ENCODE measurements at regions not wholly inside any gene's neighbourhood (a gene's known extent, or its start where the extent isn't known, plus 50 kb on each side); places are given as distances from the start of the nearest gene placed in this dataset.

DNA sequence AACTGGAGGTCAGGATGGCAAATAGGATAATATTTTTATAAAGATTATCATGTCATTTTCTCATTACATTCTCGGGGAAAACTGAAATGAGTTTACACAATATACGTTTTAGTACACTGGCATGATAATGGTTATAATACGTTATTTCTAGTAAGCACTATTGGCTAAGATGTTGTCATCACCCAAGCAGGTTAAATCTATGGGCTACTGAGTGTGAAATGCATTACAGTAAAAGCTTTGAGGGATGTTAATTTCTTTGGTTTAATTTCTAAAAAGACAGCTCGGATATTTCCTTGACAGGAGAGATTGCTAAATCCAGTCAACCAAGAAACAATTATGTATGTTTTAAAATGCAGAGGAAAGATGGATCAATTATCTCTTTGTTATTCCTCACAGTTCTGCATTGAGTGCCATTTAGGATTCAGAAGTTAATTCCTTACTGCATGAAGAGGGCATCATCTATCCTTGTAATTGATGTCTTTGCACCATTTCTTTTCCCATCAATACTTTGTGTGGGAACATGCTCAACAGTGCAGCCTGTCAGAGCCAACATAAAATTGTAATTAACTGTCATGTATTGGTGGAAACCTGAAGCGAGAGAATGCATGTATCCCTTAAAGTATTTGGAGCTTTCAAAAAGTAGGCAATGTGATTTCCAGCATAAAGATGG, 222.4 kb upstream of the ZP4 start:
- TF ChIP-seq, protein P1, sequence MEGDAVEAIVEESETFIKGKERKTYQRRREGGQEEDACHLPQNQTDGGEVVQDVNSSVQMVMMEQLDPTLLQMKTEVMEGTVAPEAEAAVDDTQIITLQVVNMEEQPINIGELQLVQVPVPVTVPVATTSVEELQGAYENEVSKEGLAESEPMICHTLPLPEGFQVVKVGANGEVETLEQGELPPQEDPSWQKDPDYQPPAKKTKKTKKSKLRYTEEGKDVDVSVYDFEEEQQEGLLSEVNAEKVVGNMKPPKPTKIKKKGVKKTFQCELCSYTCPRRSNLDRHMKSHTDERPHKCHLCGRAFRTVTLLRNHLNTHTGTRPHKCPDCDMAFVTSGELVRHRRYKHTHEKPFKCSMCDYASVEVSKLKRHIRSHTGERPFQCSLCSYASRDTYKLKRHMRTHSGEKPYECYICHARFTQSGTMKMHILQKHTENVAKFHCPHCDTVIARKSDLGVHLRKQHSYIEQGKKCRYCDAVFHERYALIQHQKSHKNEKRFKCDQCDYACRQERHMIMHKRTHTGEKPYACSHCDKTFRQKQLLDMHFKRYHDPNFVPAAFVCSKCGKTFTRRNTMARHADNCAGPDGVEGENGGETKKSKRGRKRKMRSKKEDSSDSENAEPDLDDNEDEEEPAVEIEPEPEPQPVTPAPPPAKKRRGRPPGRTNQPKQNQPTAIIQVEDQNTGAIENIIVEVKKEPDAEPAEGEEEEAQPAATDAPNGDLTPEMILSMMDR (IDR thresholded peaks at IDR 0.05; ENCODE audit: low read depth, low read length): no peak
- no peak for DNase-seq (ENCODE audit: low read depth in 2 of 2)
- no peak overlapping the region for H3K4me3 ChIP-seq (replicated peaks in 1 of 2; ENCODE audit: low read depth in 2 of 2, low read length in 2 of 2)

DNA sequence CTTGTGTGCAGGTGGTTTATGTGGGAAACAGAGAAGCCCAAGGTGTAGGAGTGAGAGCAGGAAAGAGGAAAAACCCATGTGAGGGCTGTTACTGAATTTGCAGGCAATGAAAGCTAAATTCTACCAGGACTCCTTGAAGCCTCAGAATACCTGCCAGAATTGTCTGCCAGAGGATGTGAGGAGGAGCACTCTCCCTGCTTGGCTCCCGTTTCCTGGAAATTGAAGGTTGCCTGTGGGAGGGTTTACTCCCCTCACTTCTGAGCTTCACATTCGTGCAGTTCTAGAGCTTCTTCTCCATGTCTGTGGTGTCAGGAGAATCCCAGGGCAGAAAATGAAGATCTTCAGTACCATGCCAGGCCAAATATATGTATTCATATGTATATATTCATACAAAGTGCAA, 220.8 kb upstream of the ZP4 start:
- TF ChIP-seq, protein P1 (IDR thresholded peaks at IDR 0.05; ENCODE audit: low read depth, low read length): no peak
- no peak for DNase-seq (ENCODE audit: low read depth in 2 of 2)
- no peak overlapping the region for H3K4me3 ChIP-seq (replicated peaks in 1 of 2; ENCODE audit: low read depth in 2 of 2, low read length in 2 of 2)

DNA sequence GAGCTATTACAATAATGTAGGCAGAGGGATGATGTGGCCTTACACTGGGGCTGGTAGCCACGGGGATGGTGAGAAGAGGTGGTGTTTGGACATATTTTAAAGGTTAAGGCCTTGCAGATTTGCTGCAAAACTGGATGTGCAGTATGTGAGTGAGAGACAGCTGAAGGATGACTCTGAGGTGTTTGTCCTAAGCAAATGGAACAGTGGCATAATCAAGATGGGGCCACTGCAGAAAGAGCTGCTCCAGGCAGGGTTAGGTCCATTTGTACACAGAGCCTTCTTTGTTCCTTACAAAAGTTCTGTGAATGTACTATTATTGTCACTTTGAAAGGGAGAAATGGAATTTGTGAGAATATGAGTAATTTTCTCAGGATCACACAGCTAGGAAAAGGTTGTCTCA, 220.4 kb upstream of the ZP4 start:
- TF ChIP-seq, protein P1 (IDR thresholded peaks at IDR 0.05; ENCODE audit: low read depth, low read length): no peak
- H3K4me3 ChIP-seq (replicated peaks in 1 of 2; ENCODE audit: low read depth in 2 of 2, low read length in 2 of 2): no peak overlapping the region
- DNase-seq (ENCODE audit: low read depth in 2 of 2): no peak

DNA sequence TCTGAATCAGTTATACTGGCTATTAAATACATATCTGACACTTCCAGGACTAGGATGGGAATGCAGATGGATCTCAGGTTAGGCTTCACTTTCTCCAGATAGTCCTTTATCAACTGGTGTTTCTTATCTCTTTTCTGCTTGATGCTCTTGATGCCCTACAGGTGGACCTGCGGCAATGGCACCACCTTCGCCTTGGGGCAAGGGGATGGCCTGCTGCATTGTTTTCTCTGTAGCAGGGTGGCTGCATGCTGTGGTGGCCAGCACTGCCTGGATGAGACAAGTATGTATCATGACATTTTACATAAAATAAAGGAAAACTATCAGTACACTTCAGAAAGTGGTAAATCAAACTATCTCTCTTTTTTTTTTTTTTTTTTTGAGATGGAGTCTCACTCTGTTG, 217.7 kb upstream of the ZP4 start:
- TF ChIP-seq, protein P1 (IDR thresholded peaks at IDR 0.05; ENCODE audit: low read depth, low read length): no peak
- no peak for DNase-seq (ENCODE audit: low read depth in 2 of 2)
- no peak overlapping the region for H3K4me3 ChIP-seq (replicated peaks in 1 of 2; ENCODE audit: low read depth in 2 of 2, low read length in 2 of 2)

DNA sequence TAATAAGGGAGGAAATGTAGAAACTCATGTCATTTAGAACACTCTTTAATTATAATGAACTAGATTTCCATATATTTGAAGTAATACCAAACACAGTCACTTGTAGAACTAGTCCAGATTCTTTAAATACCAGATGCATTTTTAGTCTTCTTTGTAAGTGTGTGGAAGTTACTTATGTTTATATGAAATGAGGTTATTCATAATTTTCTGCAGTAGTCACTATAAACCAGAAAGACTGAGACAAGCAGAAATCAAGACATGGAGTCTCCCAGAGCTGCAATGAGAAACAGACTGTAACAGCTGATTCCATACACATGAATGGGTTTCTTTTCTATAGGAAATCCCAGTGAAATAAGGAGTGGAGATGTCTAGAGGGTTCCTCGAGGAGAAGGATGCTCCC, 216.6 kb upstream of the ZP4 start:
- DNase-seq (ENCODE audit: low read depth in 2 of 2): no peak
- no peak overlapping the region for H3K4me3 ChIP-seq (replicated peaks in 1 of 2; ENCODE audit: low read depth in 2 of 2, low read length in 2 of 2)
- TF ChIP-seq, protein P1 (IDR thresholded peaks at IDR 0.05; ENCODE audit: low read depth, low read length): no peak

DNA sequence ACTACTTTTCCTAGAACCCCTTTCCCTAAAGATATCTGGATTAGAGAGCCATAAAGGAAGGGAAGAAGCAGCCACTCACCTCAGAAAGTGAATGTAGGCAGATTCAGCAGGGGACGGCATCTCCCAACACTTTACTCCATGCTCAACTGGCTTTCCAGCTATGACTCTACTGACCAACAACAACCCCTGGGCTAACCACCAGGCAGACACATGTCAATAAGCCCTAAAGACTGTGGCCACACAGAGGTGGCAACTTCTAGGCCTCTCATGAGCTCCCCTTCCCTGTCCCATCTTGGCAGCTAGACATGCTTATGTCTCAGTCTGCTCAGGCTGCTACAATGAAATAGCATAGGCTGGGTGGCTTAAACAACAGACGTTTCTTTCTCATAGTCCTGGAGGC, 214.0 kb upstream of the ZP4 start:
- TF ChIP-seq, protein P1 (IDR thresholded peaks at IDR 0.05; ENCODE audit: low read depth, low read length): no peak
- no peak overlapping the region for H3K4me3 ChIP-seq (replicated peaks in 1 of 2; ENCODE audit: low read depth in 2 of 2, low read length in 2 of 2)
- DNase-seq (ENCODE audit: low read depth in 2 of 2): no peak

DNA sequence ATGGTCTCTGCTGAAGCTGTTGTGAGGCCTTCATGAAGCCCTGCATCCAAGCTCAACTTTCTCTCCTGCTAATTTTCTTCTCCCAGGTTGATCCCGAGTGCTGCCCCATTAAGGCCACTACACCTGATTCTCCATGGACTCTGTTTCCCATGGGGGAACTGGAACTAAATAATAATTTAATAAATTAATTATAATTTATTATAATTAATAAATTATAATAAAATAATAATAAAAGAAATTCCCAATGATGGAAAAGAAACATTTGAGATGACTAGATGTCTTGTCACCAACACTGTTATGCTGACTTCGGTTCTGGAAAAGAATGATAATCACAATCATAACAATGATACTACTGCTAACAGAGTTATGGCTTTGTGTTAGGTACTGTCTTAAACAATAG, 211.2 kb upstream of the ZP4 start:
- no peak for DNase-seq (ENCODE audit: low read depth in 2 of 2)
- TF ChIP-seq, protein P1 (IDR thresholded peaks at IDR 0.05; ENCODE audit: low read depth, low read length): no peak
- H3K4me3 ChIP-seq (replicated peaks in 1 of 2; ENCODE audit: low read depth in 2 of 2, low read length in 2 of 2): no peak overlapping the region

Data from cardiac fibroblast (primary cell).